ENCODE measurements at regions not wholly inside any gene's neighbourhood (a gene's known extent, or its start where the extent isn't known, plus 50 kb on each side); places are given as distances from the start of the nearest gene placed in this dataset.

GRCh38 chr15:94099574-94099960 lies 131.8 kb upstream of the MCTP2 start:
- DNase-seq = no peak

GRCh38 chr15:94098921-94099573 lies 132.3 kb upstream of the MCTP2 start:
- DNase-seq = no peak

- no peak for DNase-seq
Measured at GRCh38 chr15:94097552-94097951, 133.8 kb upstream of the MCTP2 start.

- no peak for DNase-seq
Measured at GRCh38 chr15:94094310-94094709, 137.1 kb upstream of the MCTP2 start.

- DNase-seq = no peak
Measured at GRCh38 chr15:94086341-94086740, 145.0 kb upstream of the MCTP2 start.

GRCh38 chr15:94083467-94084052 lies 147.8 kb upstream of the MCTP2 start:
- peak; percentile 39 for DNase-seq

GRCh38 chr15:94081829-94082228 lies 149.5 kb upstream of the MCTP2 start:
- no peak for DNase-seq

- DNase-seq = no peak
Measured at GRCh38 chr15:94080989-94081605, 150.3 kb upstream of the MCTP2 start.

GRCh38 chr15:94080416-94080815 lies 150.9 kb upstream of the MCTP2 start:
- no peak for DNase-seq

GRCh38 chr15:94079968-94080367 lies 151.4 kb upstream of the MCTP2 start:
- no peak for DNase-seq

GRCh38 chr15:94079459-94079858 lies 151.9 kb upstream of the MCTP2 start:
- DNase-seq = no peak

- DNase-seq = no peak
Measured at GRCh38 chr15:94077938-94078337, 153.4 kb upstream of the MCTP2 start.

GRCh38 chr15:94075349-94075748 lies 156.0 kb upstream of the MCTP2 start:
- DNase-seq = no peak

- DNase-seq = peak; percentile 12
Measured at GRCh38 chr15:94070356-94071295, 160.7 kb upstream of the MCTP2 start.

- DNase-seq = no peak
Measured at GRCh38 chr15:94069844-94070243, 161.5 kb upstream of the MCTP2 start.

GRCh38 chr15:94066811-94067210 lies 164.6 kb upstream of the MCTP2 start:
- DNase-seq = no peak

GRCh38 chr15:94066046-94066445 lies 165.3 kb upstream of the MCTP2 start:
- DNase-seq = no peak

GRCh38 chr15:94064676-94065313 lies 166.6 kb upstream of the MCTP2 start:
- DNase-seq = no peak

- no peak for DNase-seq
Measured at GRCh38 chr15:94061041-94061440, 170.3 kb upstream of the MCTP2 start.

- DNase-seq = no peak
Measured at GRCh38 chr15:94059013-94059587, 172.3 kb upstream of the MCTP2 start.

GRCh38 chr15:94057305-94057704 lies 174.1 kb upstream of the MCTP2 start:
- DNase-seq = no peak

- DNase-seq = no peak
Measured at GRCh38 chr15:94056314-94056713, 175.0 kb upstream of the MCTP2 start.

Measured in renal pelvis (tissue), 1 donor.